ENCODE measurements at regions not wholly inside any gene's neighbourhood (a gene's known extent, or its start where the extent isn't known, plus 50 kb on each side); places are given as distances from the start of the nearest gene placed in this dataset.

- TF ChIP-seq CTCF (IDR thresholded peaks at IDR 0.05; ENCODE audit: poor library complexity) (no peak), EZH2 (IDR thresholded peaks at IDR 0.05; ENCODE audit: borderline replicate concordance) (no peak), EZH2phosphoT487 (IDR thresholded peaks at IDR 0.05; ENCODE audit: low read depth, severe bottlenecking, unreplicated experiment) (no peak)
Measured at GRCh38 chr3:102068327-102068726, 219.0 kb downstream of the NFKBIZ start.
